ENCODE measurements at regions not wholly inside any gene's neighbourhood (a gene's known extent, or its start where the extent isn't known, plus 50 kb on each side); places are given as distances from the start of the nearest gene placed in this dataset.

DNA sequence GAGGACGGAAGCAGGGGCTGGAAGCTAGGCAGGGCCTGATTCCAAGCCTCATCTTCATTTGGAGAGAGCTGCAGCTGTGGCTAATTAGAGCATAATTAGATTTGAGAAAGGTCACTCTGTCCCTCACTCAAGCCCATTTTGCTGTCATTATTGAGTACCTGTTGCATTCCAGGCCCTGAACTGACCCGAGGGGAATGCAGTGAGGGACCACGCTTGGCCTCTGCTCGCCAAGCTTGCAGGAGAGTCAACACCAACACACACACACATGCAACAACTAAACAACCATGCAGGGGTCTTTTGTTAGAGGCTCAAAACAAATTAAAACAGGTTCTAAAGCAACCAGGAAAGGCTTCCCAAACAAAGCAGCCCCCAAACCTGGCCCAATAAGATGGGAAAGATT, 52.7 kb upstream of the MAMLD1 start:
- DNase-seq: no peak

- no peak for DNase-seq
These were observed 52.2 kb upstream of the MAMLD1 start for GRCh38 chrX:150310881-150311280.

DNA sequence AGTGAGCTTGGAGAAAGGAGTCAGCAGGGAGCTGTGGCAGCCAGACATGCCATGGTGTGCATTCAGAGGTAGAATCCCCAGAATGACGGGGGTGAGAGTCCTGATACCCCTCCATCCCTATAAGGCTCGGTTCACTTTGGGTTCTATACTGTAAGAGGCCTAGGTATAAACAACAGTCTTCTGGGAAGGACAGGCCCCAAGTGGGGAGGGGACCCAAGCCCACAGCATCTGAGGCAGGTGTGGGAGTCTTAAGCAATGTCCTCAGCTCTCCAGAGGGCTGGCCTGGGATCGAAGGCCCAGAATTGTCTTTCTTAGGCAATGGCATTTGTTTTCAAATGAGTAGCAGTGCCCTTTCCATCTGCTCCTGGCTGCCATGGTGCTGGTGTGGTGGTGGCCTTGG, 50.2 kb upstream of the MAMLD1 start:
- DNase-seq: no peak
